Cardiac fibroblast (primary cell): ENCODE measurements at regions not wholly inside any gene's neighbourhood (a gene's known extent, or its start where the extent isn't known, plus 50 kb on each side); places are given as distances from the start of the nearest gene placed in this dataset.
A peak's percentile ranks its signal among the peaks of the same experiment; 100 is the strongest.
"Not testable (repeated sequence)": the region's sequence is repeated elsewhere in the genome, so short reads cannot be mapped to it uniquely, and the experiment has no call there.

Source experiments
- DNase-seq, 2 donors: peaks; one replicate each; pipeline versions ENCODE4 v3.0.0 to v3.0.0-alpha.2; 2010; ENCODE audit warnings: low read depth in 2 of 2
- H3K4me3 ChIP-seq, 2 donors: replicated peaks in 1 of 2; 1 replicate in 1 of 2; 2 replicates in 1 of 2; pipeline ENCODE4 v1.5.1; 2011; ENCODE audit warnings: low read depth in 2 of 2, low read length in 2 of 2, mild to moderate bottlenecking in 2 of 2, moderate library complexity in 1 of 2
- CTCF ChIP-seq: IDR thresholded peaks from one replicate; pipeline ENCODE4 v1.5.1; 2011; ENCODE audit warnings: low read depth, mild to moderate bottlenecking, low read length, inconsistent platforms

GRCh38 chr3:40938591-40938990 is 260.7 kb upstream of the CTNNB1 start:
- DNase-seq = no peak
- no peak for TF ChIP-seq CTCF
- no peak overlapping the region for H3K4me3 ChIP-seq

GRCh38 chr3:40939030-40939740 is 260.1 kb upstream of the CTNNB1 start:
- H3K4me3 ChIP-seq = no peak overlapping the region
- no peak for TF ChIP-seq CTCF
- peak in 1 of 2 donors; percentile 30 for DNase-seq

GRCh38 chr3:40939741-40940130 is 259.6 kb upstream of the CTNNB1 start:
- no peak overlapping the region for H3K4me3 ChIP-seq
- no peak for DNase-seq
- TF ChIP-seq CTCF = no peak

GRCh38 chr3:40940651-40941050 is 258.7 kb upstream of the CTNNB1 start:
- TF ChIP-seq CTCF = no peak
- no peak overlapping the region for H3K4me3 ChIP-seq
- no peak for DNase-seq

- H3K4me3 ChIP-seq, DNase-seq: not testable (repeated sequence)
These were observed 252.3 kb upstream of the CTNNB1 start for GRCh38 chr3:40947022-40947421.

- not testable (repeated sequence) for H3K4me3 ChIP-seq
- peak in 1 of 2 donors; percentile 43 for DNase-seq
These were observed 250.0 kb upstream of the CTNNB1 start for GRCh38 chr3:40949347-40949746.

GRCh38 chr3:40951636-40952035 is 247.7 kb upstream of the CTNNB1 start:
- TF ChIP-seq CTCF = no peak

More at GRCh38 chr3:40951636-40952035, 247.7 kb upstream of the CTNNB1 start:
- no peak overlapping the region for H3K4me3 ChIP-seq
- DNase-seq = peak; percentile 49 to 89
